ENCODE measurements at regions not wholly inside any gene's neighbourhood (a gene's known extent, or its start where the extent isn't known, plus 50 kb on each side); places are given as distances from the start of the nearest gene placed in this dataset.

DNA sequence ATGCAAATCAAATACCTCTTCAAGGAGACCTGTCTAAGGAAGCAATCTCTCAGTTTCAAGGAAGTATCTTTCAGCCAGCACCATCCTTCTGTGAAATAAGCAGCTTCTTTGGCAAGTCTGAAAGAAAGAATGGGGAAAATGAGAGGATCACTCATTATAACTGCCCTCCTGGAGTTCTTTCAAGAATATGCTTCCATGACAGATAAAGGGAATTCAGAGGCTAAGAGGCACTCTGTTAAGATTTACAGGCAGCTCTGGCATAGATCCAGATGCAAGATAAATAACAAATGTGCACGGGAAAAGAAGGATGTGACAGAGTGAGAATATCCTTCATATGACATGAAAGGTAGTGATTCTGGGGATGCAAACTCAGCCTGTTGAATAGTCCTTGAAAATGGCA, 348.2 kb upstream of the CCNG1 start:
- TF ChIP-seq ELF4 (IDR thresholded peaks at IDR 0.05) (no peak), HDGF (IDR thresholded peaks at IDR 0.05; ENCODE audit: borderline replicate concordance) (no peak), SP1 (IDR thresholded peaks at IDR 0.05) (no peak), ZNF384 (IDR thresholded peaks at IDR 0.05) (no peak), ARNT (IDR thresholded peaks at IDR 0.05) (no peak), BHLHE40 (IDR thresholded peaks at IDR 0.05; ENCODE audit: borderline replicate concordance) (no peak), SUZ12 (IDR thresholded peaks at IDR 0.05) (no peak), FOXM1 (IDR thresholded peaks at IDR 0.05; ENCODE audit: borderline replicate concordance) (no peak)
- TF ChIP-seq, protein P1, sequence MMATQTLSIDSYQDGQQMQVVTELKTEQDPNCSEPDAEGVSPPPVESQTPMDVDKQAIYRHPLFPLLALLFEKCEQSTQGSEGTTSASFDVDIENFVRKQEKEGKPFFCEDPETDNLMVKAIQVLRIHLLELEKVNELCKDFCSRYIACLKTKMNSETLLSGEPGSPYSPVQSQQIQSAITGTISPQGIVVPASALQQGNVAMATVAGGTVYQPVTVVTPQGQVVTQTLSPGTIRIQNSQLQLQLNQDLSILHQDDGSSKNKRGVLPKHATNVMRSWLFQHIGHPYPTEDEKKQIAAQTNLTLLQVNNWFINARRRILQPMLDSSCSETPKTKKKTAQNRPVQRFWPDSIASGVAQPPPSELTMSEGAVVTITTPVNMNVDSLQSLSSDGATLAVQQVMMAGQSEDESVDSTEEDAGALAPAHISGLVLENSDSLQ (IDR thresholded peaks at IDR 0.05) = no peak

Measured in HEK293T (cell line).